Activated naive CD8-positive, alpha-beta T cell treated with anti-CD3 and anti-CD28 coated beads, Interleukin-2, amount 10 ng/mL, durations not matched to agents 7 days and 5 days (primary cell): ENCODE measurements at regions not wholly inside any gene's neighbourhood (a gene's known extent, or its start where the extent isn't known, plus 50 kb on each side); places are given as distances from the start of the nearest gene placed in this dataset.

Experiments
- ATAC-seq: fragments of 150-1000 bp; cut with Tn5 transposase; one replicate; pipeline ENCODE4 v1.10.0; 2021; ENCODE audit warnings: low read depth, moderate library complexity
- POLR2A ChIA-PET: fragments of 350-600 bp; sonication (Branson Sonifier 250); formaldehyde crosslinking; loops from one replicate; lab custom pipeline; 2021; ENCODE audit warnings: antibody characterized with exemption; lab: Charles Lee
- DNase-seq: peaks from one replicate; pipeline ENCODE4 v3.0.0; 2021
- H3K27ac Mint-ChIP-seq: one replicate; pipeline ENCODE4 v1.8.0; 2022; ENCODE audit warnings: mild to moderate bottlenecking, mixed read lengths
- H3K27me3 Mint-ChIP-seq: one replicate; pipeline ENCODE4 v1.8.0; 2022; ENCODE audit warnings: mild to moderate bottlenecking, moderate library complexity, mixed read lengths
- H3K36me3 Mint-ChIP-seq: one replicate; pipeline ENCODE4 v1.8.0; 2021; ENCODE audit warnings: mild to moderate bottlenecking, mixed read lengths
- H3K4me1 Mint-ChIP-seq: one replicate; pipeline ENCODE4 v1.8.0; 2021; ENCODE audit warnings: mixed read lengths
- H3K4me3 Mint-ChIP-seq: one replicate; pipeline ENCODE4 v1.8.0; 2022; ENCODE audit warnings: mild to moderate bottlenecking, moderate library complexity, mixed read lengths
- H3K9me3 Mint-ChIP-seq: one replicate; pipeline ENCODE4 v1.8.0; 2021; ENCODE audit warnings: mixed read lengths

GRCh38 chr5:2288466-2288865 lies 405.7 kb upstream of the IRX4 start:
- Mint-ChIP-seq H3K4me1 (no peaks in the 10 kb centered on the region), H3K9me3 (no peaks in the 10 kb centered on the region), H3K36me3 (no peaks in the 10 kb centered on the region), H3K27ac (no peak overlapping the region), H3K4me3 (no peak overlapping the region), H3K27me3 (no peaks in the 10 kb centered on the region)
- POLR2A ChIA-PET, result no interaction called here
- no peak for DNase-seq
- no peak for ATAC-seq

GRCh38 chr5:2286250-2286649 lies 403.5 kb upstream of the IRX4 start:
- POLR2A ChIA-PET, result no interaction called here

GRCh38 chr5:2284678-2285077 lies 402.0 kb upstream of the IRX4 start:
- Mint-ChIP-seq H3K36me3 (no peaks in the 10 kb centered on the region), H3K4me1 (no peaks in the 10 kb centered on the region), H3K9me3 (peaks cover 2% of the 10 kb centered on the region), H3K4me3 (no peak overlapping the region), H3K27ac (no peak overlapping the region), H3K27me3 (no peaks in the 10 kb centered on the region)
- POLR2A ChIA-PET, result no interaction called here
- no peak for DNase-seq
- ATAC-seq, result no peak

More at GRCh38 chr5:2286250-2286649, 403.5 kb upstream of the IRX4 start:
- no peaks in the 10 kb centered on the region for H3K27me3 Mint-ChIP-seq
- H3K9me3 Mint-ChIP-seq, result no peaks in the 10 kb centered on the region
- DNase-seq (no peak), ATAC-seq (no peak)
- H3K4me1 Mint-ChIP-seq, result no peaks in the 10 kb centered on the region
- no peak overlapping the region for H3K27ac Mint-ChIP-seq
- no peak overlapping the region for H3K4me3 Mint-ChIP-seq
- H3K36me3 Mint-ChIP-seq, result no peaks in the 10 kb centered on the region

GRCh38 chr5:2283481-2284045 lies 400.8 kb upstream of the IRX4 start:
- H3K27ac Mint-ChIP-seq, result no peak overlapping the region
- ATAC-seq, result no peak

GRCh38 chr5:2282893-2283292 lies 400.2 kb upstream of the IRX4 start:
- no peaks in the 10 kb centered on the region for H3K4me1 Mint-ChIP-seq
- no peak overlapping the region for H3K4me3 Mint-ChIP-seq
- no peak overlapping the region for H3K27ac Mint-ChIP-seq
- H3K27me3 Mint-ChIP-seq, result no peaks in the 10 kb centered on the region
- no peaks in the 10 kb centered on the region for H3K36me3 Mint-ChIP-seq
- DNase-seq, result no peak
- H3K9me3 Mint-ChIP-seq, result peaks cover 2% of the 10 kb centered on the region
- no peak for ATAC-seq
- POLR2A ChIA-PET, result no interaction called here

More at GRCh38 chr5:2283481-2284045, 400.8 kb upstream of the IRX4 start:
- no peaks in the 10 kb centered on the region for H3K36me3 Mint-ChIP-seq
- no peak for DNase-seq
- H3K27me3 Mint-ChIP-seq, result no peaks in the 10 kb centered on the region
- H3K4me1 Mint-ChIP-seq, result no peaks in the 10 kb centered on the region
- no peak overlapping the region for H3K4me3 Mint-ChIP-seq
- H3K9me3 Mint-ChIP-seq, result peaks cover 2% of the 10 kb centered on the region
- POLR2A ChIA-PET, result no interaction called here

GRCh38 chr5:2282034-2282690 lies 399.4 kb upstream of the IRX4 start:
- DNase-seq (no peak), ATAC-seq (no peak)
- no peaks in the 10 kb centered on the region for H3K27me3 Mint-ChIP-seq
- H3K4me3 Mint-ChIP-seq, result no peak overlapping the region
- H3K36me3 Mint-ChIP-seq, result no peaks in the 10 kb centered on the region
- peaks cover 2% of the 10 kb centered on the region for H3K9me3 Mint-ChIP-seq
- no peak overlapping the region for H3K27ac Mint-ChIP-seq
- no peaks in the 10 kb centered on the region for H3K4me1 Mint-ChIP-seq
- POLR2A ChIA-PET, result no interaction called here

- H3K4me3 Mint-ChIP-seq, result no peak overlapping the region
- no peak overlapping the region for H3K27ac Mint-ChIP-seq
- peaks cover 2% of the 10 kb centered on the region for H3K9me3 Mint-ChIP-seq
- POLR2A ChIA-PET, result no interaction called here
- no peaks in the 10 kb centered on the region for H3K27me3 Mint-ChIP-seq
- H3K36me3 Mint-ChIP-seq, result no peaks in the 10 kb centered on the region
- no peaks in the 10 kb centered on the region for H3K4me1 Mint-ChIP-seq
- ATAC-seq (no peak), DNase-seq (no peak)
These were observed 398.7 kb upstream of the IRX4 start for GRCh38 chr5:2281446-2281845.

- DNase-seq, result no peak
- Mint-ChIP-seq H3K27me3 (no peaks in the 10 kb centered on the region), H3K4me3 (no peak overlapping the region), H3K9me3 (peaks cover 2% of the 10 kb centered on the region), H3K4me1 (no peaks in the 10 kb centered on the region), H3K27ac (no peak overlapping the region), H3K36me3 (no peaks in the 10 kb centered on the region)
- no peak for ATAC-seq
- POLR2A ChIA-PET, result no interaction called here
These were observed 397.6 kb upstream of the IRX4 start for GRCh38 chr5:2280318-2280717.

- H3K9me3 Mint-ChIP-seq, result peaks cover 2% of the 10 kb centered on the region
- H3K27ac Mint-ChIP-seq, result no peak overlapping the region
- ATAC-seq (no peak), DNase-seq (no peak)
- POLR2A ChIA-PET, result no interaction called here
- no peaks in the 10 kb centered on the region for H3K4me1 Mint-ChIP-seq
- H3K27me3 Mint-ChIP-seq, result no peaks in the 10 kb centered on the region
- H3K36me3 Mint-ChIP-seq, result no peaks in the 10 kb centered on the region
- H3K4me3 Mint-ChIP-seq, result no peak overlapping the region
These were observed 396.2 kb upstream of the IRX4 start for GRCh38 chr5:2278825-2279456.

- peaks cover 2% of the 10 kb centered on the region for H3K9me3 Mint-ChIP-seq
- ATAC-seq, result no peak
- H3K4me3 Mint-ChIP-seq, result no peak overlapping the region
These were observed 395.2 kb upstream of the IRX4 start for GRCh38 chr5:2277886-2278285.

GRCh38 chr5:2276101-2276500 lies 393.4 kb upstream of the IRX4 start:
- H3K4me1 Mint-ChIP-seq, result no peaks in the 10 kb centered on the region
- H3K27me3 Mint-ChIP-seq, result no peaks in the 10 kb centered on the region
- no peak overlapping the region for H3K4me3 Mint-ChIP-seq
- H3K9me3 Mint-ChIP-seq, result peaks cover 2% of the 10 kb centered on the region
- no peaks in the 10 kb centered on the region for H3K36me3 Mint-ChIP-seq
- DNase-seq, result no peak
- ATAC-seq, result no peak
- H3K27ac Mint-ChIP-seq, result no peak overlapping the region
- POLR2A ChIA-PET, result no interaction called here

More at GRCh38 chr5:2277886-2278285, 395.2 kb upstream of the IRX4 start:
- no peak overlapping the region for H3K27ac Mint-ChIP-seq
- no peak for DNase-seq
- H3K4me1 Mint-ChIP-seq, result no peaks in the 10 kb centered on the region
- POLR2A ChIA-PET, result no interaction called here
- H3K36me3 Mint-ChIP-seq, result no peaks in the 10 kb centered on the region
- no peaks in the 10 kb centered on the region for H3K27me3 Mint-ChIP-seq

GRCh38 chr5:2272755-2273154 lies 390.0 kb upstream of the IRX4 start:
- POLR2A ChIA-PET, result no interaction called here
- no peaks in the 10 kb centered on the region for H3K4me1 Mint-ChIP-seq
- no peak overlapping the region for H3K27ac Mint-ChIP-seq
- ATAC-seq, result no peak
- no peaks in the 10 kb centered on the region for H3K36me3 Mint-ChIP-seq
- no peaks in the 10 kb centered on the region for H3K9me3 Mint-ChIP-seq
- DNase-seq, result no peak
- peaks cover 2% of the 10 kb centered on the region for H3K27me3 Mint-ChIP-seq
- H3K4me3 Mint-ChIP-seq, result no peak overlapping the region

GRCh38 chr5:2272039-2272438 lies 389.3 kb upstream of the IRX4 start:
- H3K27me3 Mint-ChIP-seq, result peaks cover 3% of the 10 kb centered on the region
- DNase-seq (no peak), ATAC-seq (no peak)
- H3K4me3 Mint-ChIP-seq, result no peak overlapping the region
- no peaks in the 10 kb centered on the region for H3K4me1 Mint-ChIP-seq
- no peak overlapping the region for H3K27ac Mint-ChIP-seq
- POLR2A ChIA-PET, result no interaction called here
- H3K36me3 Mint-ChIP-seq, result no peaks in the 10 kb centered on the region
- H3K9me3 Mint-ChIP-seq, result no peaks in the 10 kb centered on the region

GRCh38 chr5:2271316-2271715 lies 388.6 kb upstream of the IRX4 start:
- no peak overlapping the region for H3K4me3 Mint-ChIP-seq
- no peak for ATAC-seq

More at GRCh38 chr5:2271316-2271715, 388.6 kb upstream of the IRX4 start:
- Mint-ChIP-seq H3K9me3 (no peaks in the 10 kb centered on the region), H3K36me3 (no peaks in the 10 kb centered on the region), H3K27ac (no peak overlapping the region), H3K4me1 (no peaks in the 10 kb centered on the region), H3K27me3 (peaks cover 3% of the 10 kb centered on the region)
- POLR2A ChIA-PET, result no interaction called here
- no peak for DNase-seq
